Kidney tubule cell (primary cell): ENCODE measurements at regions not wholly inside any gene's neighbourhood (a gene's known extent, or its start where the extent isn't known, plus 50 kb on each side); places are given as distances from the start of the nearest gene placed in this dataset.
"Not testable (repeated sequence)": the region's sequence is repeated elsewhere in the genome, so short reads cannot be mapped to it uniquely, and the experiment has no call there.

ENCODE experiments used
- DNase-seq: peaks from one replicate; pipeline ENCODE4 v3.0.0-alpha.2; 2018; ENCODE audit warnings: low spot score

DNA sequence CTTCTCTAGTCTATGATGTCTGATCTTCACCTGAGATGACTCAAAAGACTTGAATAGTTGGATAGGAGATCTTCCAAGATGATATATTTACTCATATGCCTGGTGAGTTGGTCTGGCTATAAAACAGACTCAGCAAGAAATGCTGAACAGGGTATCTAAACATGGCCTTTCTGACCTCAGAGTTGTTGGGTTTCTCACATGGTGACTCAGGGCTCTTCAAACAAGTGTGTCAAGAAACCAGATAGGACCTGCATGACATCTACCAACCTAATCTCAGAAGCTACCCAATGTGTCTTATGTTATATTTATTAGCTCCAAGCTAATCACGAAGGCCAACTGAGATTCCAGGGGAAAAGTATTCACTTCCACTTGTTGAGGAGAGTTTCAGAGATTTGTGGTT is 1477.3 kb downstream of the CDH8 start:
- DNase-seq, result no peak

DNA sequence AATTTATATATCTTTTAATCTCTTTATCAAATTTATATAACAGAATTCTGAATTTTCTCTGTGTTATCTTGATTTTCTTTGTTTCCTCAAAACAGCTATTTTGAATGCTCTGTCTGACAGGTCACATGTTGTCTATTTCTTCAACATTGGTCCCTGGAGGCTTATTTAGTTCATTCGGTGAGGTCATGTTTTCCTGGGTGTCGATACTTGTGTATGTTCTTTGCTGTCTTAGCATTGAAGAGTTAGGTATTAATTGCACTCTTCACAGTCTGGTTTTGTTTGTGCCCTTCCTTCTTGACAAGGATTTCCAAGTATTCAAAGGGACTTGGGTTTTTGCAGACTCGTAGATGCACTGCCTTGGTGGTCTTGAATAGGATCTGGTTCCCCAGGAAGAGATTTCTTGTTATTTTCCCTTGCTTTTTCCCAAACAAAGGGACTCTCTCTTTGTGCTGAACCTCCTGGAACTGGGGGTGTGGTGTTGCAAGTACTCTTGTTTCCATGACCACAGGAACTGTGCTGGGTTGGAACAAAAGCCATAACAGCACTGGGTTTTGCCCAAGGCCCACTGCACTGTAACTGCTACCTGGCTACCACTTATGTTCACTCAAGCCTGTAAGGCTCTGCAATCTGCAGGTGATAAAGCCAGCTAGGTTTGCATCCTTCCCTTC is 1483.0 kb downstream of the CDH8 start:
- DNase-seq, result no peak

DNA sequence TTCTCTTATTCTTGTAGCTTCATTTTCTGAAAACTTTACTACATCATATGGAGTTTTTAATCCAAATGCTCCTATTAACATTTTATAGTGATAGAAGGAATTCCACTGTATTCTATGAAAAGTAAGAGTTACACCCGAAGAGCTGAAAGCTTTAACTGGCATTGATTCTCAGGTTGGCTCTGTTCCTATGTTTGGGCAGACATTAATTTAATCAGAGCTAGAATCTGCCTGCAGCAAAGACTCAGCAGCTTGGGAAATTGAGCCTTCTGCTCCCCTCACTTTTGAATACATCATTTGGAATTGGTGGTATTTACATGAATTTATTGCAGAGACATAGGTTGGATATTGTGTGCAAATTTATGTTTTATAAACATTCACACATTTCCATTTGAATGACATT is 1494.7 kb downstream of the CDH8 start:
- DNase-seq, result no peak

DNA sequence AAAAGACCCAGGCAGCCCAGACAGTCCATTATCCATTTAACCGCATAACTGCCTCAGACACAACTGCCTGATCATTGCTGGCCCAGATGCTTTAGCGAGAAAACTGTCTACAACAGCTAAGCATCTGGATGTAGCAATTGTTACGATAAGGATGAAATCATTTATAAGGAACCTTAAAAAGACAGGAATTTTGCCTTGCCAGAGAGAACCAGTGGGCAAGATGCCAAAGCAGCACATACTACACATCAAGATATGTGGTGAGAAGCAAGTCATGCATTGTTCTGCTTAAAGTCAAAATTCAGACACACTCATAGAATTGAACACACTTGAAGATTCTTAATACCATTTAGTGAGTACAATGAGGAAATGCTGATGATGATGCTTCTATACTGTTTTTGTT is 1525.3 kb downstream of the CDH8 start:
- DNase-seq, result no peak

DNA sequence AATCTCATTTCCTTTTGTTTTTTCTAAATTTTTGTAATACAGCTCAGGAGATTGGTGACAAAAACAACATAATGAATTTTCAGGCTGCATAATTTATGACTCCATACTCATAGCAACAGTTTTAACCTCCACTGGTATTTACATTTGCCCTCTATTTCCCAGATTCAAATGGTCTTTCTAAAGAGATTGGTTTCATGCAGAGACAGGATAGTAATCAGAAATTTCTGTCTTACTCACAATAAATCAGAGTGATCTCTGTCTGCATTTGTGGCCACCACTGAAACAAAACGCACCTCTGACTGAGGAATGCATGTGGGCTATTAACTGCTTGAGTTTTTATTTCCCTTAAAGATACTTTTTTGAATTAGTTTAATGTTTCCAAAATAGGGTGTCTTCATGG is 1526.0 kb downstream of the CDH8 start:
- DNase-seq, result no peak

DNA sequence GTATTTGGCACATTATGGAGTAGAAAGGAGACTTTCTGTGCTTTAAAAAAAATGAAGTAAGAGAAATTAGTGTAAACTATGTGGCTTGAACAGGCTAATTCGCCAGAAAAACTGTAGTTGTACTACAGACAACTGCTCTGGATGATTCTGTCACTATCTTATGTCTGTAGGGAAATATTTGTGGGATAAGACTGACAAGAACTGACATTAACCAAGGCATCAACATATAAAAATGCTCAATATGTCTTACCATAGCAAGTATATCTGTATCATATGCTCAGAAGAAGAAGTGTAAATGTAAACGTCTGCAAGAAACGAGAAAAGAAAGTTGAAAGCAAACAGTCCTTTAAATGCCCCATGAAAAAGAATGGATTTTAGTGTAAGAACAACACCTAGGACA is 1545.0 kb downstream of the CDH8 start:
- DNase-seq, result no peak

DNA sequence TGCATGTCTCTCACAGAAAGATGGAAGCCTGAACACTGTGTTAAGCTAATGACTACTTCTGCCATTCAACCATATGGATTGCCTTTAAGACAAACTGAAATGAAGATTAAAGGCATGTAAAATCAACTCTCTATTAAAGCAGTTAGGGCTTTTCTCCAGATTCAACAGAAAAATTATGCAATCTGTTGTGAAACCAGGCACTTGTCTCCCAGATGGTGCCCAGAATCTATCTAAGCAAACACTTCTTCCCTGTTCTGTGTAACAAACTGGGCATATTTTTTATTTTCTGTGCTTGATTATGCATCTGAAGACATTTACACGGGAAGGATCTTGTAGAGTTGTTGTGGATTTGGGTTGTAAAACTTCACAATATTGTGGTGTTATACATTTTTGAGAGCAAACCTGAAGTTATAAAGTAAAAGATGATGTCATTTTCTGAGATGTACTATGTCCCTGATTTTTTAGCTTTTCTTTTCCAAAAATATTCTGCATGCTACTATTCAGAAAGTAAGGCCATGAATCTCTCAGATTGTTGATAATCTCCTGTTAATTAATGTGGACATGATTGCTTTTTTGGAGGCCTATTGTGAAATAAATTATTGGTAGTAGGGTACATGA is 1550.3 kb downstream of the CDH8 start:
- no peak for DNase-seq

DNA sequence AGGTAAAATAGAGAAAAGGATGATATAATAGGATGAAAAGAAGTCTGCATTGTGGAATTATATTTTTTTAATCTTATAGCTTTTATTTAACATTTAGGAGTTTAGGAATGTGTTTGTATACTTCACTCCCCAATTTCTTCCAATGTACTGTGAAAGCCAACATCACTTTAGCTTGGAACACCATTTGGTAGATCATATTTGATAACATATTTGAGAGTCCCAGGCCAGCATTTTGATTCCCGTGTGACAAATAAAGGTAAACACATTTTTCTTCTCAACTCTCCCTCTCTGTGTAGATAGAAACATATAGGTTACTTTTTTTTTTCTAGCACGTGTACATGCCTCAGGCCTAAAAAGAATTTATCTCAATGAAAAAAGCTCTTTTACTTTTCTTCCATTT is 1551.3 kb downstream of the CDH8 start:
- no peak for DNase-seq

DNA sequence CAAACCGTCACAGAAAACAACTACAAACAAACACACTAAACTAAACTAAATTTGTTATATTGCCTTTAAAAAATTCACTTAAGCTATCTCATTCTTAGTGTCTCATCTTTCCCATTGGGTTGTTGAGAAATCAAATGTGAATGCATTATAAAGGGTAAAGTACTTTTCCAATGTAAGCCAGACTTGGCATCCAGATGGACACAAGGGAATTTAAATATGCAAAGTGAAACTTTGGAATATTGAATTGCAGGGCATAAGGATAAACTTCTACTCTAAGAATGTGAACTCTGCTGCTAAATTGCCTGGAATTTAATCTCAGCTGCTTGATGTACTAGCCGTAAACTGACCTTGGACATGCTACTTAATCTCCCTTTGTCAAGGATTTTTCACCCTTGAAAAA is 1554.6 kb downstream of the CDH8 start:
- DNase-seq, result no peak

DNA sequence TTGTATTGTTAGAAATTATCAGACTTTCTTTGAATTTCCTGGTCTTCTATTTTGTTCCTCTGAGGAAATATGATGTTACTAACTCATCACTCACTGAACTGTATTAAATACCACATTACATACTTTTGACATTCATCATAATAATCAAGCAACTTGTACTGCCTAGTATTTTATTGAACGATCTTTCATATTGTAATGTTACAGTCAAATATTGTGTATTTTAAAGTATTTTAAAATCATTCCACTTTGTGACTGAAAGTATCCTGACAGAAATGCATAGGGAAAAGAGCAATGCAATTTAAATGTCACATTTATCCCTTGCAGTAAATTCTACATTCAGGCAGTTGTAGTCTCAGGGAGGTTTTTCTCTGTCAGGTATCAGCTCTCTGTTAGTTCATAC is 1557.4 kb downstream of the CDH8 start:
- DNase-seq, result no peak

DNA sequence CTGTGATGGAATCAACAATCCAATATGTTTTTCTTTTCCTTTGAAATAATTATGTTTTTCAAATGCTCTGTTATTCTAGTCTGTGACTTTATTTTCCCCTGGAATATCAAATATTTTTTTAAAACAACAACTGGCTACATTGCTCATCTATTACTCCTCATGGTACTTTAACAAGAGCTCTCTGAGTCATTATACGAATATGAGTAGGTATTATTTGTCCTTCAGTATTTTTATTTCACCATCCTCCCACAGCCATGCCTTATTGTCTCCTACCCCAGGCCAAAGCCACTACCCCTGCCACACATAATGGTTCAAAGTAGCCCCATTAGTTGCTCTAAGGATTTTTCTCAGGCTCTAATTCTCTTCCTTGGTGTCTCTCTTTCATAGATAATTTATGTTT is 1572.3 kb downstream of the CDH8 start:
- no peak for DNase-seq

DNA sequence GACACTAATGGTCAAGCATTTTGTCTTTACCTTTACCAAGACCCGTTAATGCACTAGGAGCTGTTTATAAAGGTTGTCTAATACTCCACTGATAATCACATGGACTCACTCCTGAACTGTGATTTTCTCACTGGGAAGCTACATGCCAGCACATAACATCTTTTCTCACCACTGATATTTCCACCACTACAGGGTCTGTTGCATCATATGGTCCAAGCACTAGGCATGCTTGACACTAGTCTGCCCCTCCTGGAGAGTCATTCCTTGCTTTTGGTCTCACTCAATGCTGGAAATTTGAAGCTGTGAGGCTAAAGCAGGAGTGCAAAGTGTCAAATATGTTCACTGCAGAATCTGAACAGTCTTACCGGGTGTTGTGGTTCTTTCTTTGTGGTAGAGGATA is 1576.8 kb downstream of the CDH8 start:
- DNase-seq, result no peak

DNA sequence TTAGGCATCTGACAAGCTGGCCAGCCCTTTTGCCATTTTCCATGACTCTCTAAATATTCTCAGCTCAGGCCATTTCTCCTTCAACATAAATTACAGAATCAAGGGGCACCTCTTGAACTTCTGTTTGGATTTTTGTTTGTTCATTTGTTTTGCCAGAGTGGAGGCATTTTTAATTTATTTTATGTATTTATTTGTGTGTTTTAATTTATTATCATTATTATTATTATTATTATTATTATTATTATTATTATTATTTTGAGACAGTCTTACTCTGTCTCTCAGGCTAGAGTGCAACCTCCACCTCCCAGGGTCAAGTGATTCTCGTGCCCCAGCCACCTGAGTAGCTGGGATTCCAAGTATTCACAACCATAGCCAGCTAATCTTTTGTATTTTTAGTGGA is 1578.0 kb downstream of the CDH8 start:
- DNase-seq, result no peak

DNA sequence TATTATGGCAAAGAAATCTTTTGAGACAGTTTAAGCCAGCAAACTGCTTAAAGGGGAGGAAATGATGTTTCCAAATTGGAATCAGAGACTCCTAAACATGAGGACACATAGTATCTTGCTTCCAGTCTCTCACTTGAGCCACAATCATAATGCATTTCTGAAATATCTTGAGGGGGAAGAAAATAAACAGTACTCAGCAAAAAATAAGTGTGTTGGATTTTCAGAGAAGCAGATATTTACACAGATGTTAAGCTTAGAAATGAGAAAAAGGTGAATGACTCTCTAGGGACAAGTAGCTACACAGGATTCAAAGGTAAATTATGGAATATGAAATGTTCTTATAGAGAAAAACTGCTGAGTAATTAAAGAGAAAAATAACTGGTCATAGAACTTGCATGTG is 1583.6 kb downstream of the CDH8 start:
- no peak for DNase-seq

DNA sequence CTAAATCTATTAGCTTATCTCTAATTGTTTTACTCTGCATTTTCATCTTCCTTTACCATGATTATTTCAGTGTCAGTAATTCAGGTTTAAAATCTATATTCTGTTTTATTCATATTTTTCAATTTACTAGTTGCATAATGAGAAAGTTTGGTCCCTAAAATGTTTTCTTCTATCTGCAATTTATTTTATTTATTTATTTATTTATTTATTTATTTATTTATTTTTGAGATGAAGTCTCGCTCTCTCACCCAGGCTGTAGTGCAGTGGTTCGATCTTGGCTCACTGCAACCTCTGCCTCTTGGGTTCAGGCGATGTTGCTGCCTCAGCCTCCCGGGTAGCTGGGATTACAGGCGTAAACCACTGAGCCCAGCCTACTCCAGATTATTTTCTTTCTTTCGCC is 1597.3 kb downstream of the CDH8 start:
- no peak for DNase-seq

DNA sequence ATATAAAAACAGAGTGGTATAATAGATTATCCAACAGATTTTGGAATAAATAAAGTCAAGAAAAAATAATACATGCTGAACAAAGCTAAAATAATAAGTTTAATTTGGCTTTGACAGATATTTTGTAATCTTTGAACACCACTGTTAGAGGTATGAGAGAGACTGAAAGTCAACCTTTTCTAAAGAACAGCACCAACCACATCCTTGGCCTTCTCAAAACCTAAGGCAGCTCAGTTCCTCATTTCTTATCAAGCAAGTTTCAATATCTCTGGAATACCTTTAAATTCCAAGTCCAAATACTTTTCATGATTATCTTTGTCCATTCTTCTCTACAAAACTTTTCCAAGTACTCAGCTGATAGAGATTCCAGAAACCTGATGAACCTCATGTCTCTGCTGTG is 1603.8 kb downstream of the CDH8 start:
- DNase-seq, result no peak

DNA sequence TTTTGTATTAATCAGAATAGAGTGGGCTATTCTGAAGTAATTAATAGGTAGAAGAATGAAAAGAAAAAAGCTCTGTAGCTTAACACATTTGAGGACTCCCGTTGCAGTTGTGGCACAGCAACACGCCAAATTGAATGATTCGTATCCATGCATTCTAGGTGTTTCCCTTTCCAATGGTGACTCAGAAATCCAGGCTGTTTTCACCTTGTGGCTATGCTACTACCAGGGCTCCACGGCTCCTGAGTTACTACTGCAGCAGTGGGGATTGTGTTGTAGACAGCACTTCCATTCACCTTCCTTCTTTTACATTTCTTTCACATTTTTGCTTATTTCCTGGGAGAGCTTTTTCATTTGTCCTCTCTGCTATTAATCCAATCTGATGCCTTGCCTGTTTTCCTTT is 1616.4 kb downstream of the CDH8 start:
- DNase-seq, result no peak

DNA sequence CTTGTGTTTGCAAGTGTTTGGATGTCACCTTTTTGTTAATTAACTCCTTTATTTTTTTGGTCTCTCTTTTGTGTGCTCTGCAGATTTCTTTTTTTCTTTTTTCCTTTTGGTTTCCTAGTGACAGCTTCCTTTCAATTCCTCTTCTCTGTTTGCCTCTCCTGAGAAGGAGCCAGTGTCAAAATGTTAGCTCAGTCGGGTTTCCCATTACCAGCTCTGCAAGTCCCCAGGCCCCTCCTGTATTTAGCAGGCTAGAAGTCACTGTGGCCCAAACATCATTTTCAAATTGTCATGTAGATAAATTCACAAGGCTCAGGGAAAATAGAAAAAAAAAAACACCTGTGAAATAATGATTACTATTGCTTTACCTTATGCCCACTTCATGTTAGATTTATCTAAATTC is 1621.6 kb downstream of the CDH8 start:
- DNase-seq, result no peak

DNA sequence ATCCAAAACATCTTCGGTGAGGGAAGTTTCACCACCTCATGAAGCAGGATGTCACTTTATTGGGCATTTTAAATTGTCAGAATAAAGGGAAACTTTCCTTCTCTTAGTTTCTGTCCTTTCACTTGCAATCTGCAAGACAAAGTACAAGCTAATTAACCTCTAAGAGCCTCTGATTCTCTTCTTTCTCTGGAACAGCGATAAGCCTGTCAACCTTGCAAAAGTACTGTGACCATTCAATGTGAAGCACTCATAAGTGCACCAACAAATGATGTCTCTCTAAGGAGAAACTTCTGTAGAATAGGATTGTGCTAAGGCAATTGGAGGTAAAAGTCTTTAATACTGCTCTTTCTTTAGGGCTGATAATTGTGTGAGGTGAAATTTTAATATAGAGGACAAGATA is 1622.3 kb downstream of the CDH8 start:
- no peak for DNase-seq

DNA sequence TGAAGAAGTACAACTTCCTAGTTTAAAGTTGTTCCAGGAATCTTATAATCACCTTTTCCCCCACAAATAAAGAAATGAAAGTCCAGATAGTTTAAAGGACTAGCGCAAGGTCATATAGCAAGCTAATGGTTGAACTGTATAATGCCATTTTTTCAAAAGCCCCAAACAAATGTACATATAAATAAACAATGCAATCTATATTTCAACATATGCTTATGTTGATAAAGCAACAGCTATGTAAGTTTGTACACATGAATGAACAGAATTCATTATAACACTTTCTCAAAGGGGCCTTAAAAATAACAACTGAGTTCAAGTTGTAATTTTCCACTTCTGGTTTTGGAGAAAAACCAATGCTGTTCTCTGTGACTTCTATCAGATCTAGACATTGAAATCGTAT is 1628.6 kb downstream of the CDH8 start:
- no peak for DNase-seq

DNA sequence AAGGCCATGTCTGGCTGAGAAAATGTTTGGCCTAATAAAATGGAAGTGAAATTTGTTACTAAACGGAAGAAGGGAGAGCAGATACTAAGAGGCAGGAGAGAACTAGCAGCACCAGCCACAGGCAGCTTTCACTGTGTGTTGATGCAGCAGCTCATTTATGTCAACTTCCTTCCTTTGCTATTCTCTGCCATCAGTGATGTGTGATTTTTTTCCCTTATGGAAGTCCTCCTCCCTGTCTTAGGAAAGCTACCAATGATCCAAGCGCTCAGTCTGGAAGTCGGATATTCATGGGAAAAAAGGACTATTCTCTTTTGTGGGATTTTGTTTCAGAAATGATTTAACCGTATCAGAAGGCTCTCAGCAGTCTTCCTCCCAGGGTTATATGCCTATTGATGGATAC is 1629.2 kb downstream of the CDH8 start:
- no peak for DNase-seq

DNA sequence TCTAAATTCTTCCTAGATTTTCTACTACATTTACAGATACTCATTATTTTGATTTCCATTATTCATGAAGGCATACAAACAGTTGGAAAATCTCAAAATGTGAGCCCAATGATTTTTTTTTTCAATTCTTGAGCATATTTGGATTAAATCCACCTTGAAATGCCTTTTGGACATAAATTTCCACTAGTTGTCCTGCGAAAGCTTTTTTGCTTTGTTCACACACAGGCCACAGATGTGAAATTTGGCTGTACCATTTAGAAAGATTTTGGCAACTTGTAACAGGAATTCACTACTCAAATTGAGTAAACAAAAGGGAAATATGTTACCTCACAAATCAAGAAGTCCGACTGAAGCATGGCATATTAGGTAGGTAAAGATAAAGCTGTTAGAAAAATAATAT is 1631.0 kb downstream of the CDH8 start:
- DNase-seq, result no peak

DNA sequence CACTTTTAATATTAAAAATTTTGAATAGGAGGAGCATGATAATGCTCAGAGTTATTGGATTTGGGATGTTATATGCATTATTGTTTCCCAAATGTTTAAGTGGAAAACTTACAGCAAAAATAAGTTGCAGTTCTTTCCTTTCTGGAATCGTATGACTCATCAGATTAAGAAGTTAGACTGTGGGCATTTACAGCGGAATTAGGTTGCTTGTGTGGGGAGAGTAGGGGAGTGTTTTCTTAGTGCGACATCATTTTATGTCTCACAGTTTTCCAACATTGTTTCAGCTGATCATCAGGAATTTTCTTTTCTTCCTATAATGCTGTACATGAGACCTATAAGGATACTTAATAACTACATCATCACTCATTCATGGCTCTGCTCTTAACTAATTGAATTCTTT is 1631.8 kb downstream of the CDH8 start:
- no peak for DNase-seq

DNA sequence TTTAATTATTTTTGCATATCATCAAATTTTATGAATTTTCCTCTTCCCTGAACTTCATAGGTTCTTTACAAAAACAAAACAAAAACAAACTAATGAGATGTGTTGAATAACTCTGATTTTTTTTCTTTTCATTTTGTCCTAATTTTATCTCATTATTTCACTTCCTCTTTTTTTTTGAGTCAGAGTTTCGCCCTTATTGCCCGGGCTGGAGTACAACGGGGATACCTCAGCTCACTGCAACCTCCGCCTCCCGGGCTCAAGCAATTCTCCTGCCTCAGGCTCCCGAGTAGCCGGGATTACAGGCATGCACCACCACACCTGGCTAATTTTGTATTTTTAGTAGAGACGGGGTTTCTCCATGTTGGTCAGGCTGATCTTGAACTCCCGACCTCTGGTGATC is 1633.3 kb downstream of the CDH8 start:
- DNase-seq, result not testable (repeated sequence)
